ENCODE measurements at regions not wholly inside any gene's neighbourhood (a gene's known extent, or its start where the extent isn't known, plus 50 kb on each side); places are given as distances from the start of the nearest gene placed in this dataset.
"Not testable (repeated sequence)": the region's sequence is repeated elsewhere in the genome, so short reads cannot be mapped to it uniquely, and the experiment has no call there.

DNA sequence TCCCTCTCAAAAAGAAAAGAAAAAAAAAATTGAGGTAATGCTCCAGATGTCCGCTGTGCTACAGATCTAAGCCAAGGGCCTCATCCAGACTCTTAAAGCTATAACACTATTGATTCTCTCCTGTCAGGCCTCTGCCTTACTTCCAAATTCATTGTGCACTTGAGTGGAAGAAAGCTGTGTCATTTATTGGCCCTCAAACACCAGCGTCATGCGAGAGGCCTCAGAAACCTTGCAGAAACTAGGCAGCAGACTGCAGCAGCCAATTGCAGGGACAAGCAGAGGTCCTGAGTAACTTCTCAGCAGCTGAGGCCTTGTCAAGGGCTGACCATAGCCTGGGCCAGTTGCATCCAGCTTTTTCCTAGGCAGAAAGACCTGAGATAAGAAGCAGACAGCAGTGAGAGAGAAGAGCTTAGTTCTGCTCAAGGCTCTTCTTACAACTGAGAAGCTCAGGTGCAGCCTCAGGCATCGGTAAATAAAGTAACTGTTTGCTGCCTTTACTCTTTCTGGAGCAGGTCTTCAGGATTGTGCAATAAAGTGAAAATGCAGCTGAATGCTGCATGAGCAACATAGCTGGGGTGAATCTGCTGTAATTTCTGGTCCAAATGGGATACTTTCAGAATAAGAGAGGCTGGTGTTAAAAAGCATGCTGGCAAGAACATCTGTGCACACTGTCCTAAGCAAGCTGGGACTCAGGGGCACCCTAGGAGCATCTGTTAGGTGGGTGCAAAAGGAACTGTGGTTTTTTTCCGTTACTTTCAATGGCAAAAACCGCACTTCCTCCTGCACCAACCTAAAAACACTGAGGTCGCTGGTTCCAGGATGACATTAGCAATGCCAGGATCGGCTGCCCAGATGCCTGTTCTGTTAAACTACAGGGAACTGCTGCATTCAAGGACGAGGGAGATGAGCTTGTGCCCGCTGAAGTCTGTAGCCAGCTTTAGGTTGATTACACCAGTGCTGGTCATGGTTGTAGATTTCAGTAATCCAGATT lies 181.8 kb upstream of the PFKP start:
- intact Hi-C loops (cut with DNase I, micrococcal nuclease): no loop called here
- ChIA-PET CTCF (no interaction called here), POLR2A (no interaction called here)
- H3K9me3 ChIP-seq (ENCODE audit: control insufficient read depth in 1 of 2, insufficient read depth in 1 of 2, low read length in 2 of 2): peaks cover 0 to 9% of the 10 kb centered on the region in 2 experiments
- H3K4me3 Mint-ChIP-seq: no peak overlapping the region
- no peak for TF ChIP-seq CTCF (IDR thresholded peaks at IDR 0.05)
- no peak overlapping the region for H3K27ac Mint-ChIP-seq
- no peak overlapping the region for H3K4me3 ChIP-seq (ENCODE audit: low read length)
- no peaks in the 10 kb centered on the region for H3K36me3 ChIP-seq (ENCODE audit: insufficient read depth, low read length)
- H3K4me1 Mint-ChIP-seq (ENCODE audit: low read depth): no peaks in the 10 kb centered on the region
- H3K27me3 Mint-ChIP-seq: peaks cover 12% of the 10 kb centered on the region
- H3K36me3 Mint-ChIP-seq (ENCODE audit: low read depth): no peaks in the 10 kb centered on the region
- no peaks in the 10 kb centered on the region for H3K9me3 Mint-ChIP-seq
- peaks cover 0 to 3% of the 10 kb centered on the region in 2 experiments for H3K27me3 ChIP-seq (ENCODE audit: control insufficient read depth in 1 of 2, insufficient read depth in 2 of 2, low read length in 2 of 2)
- no peak for ATAC-seq (ENCODE audit: poor library complexity)
- no peak overlapping the region for H3K27ac ChIP-seq (ENCODE audit: low read depth in 1 of 2, low read length in 2 of 2)
- no peaks in the 10 kb centered on the region for H3K4me1 ChIP-seq (ENCODE audit: insufficient read depth, low read length)
- DNase-seq: no peak

- H3K27ac ChIP-seq (ENCODE audit: low read depth in 1 of 2, low read length in 2 of 2); H3K27ac Mint-ChIP-seq; ATAC-seq (ENCODE audit: poor library complexity); H3K4me1 Mint-ChIP-seq (ENCODE audit: low read depth); H3K4me3 ChIP-seq (ENCODE audit: low read length); H3K27me3 ChIP-seq (ENCODE audit: control insufficient read depth in 1 of 2, insufficient read depth in 2 of 2, low read length in 2 of 2); intact Hi-C loops (cut with DNase I, micrococcal nuclease); H3K36me3 Mint-ChIP-seq (ENCODE audit: low read depth); H3K4me1 ChIP-seq (ENCODE audit: insufficient read depth, low read length); DNase-seq; CTCF ChIA-PET; H3K9me3 Mint-ChIP-seq; POLR2A ChIA-PET; H3K36me3 ChIP-seq (ENCODE audit: insufficient read depth, low read length); H3K9me3 ChIP-seq (ENCODE audit: control insufficient read depth in 1 of 2, insufficient read depth in 1 of 2, low read length in 2 of 2); H3K4me3 Mint-ChIP-seq: not testable (repeated sequence)
- peaks cover 16% of the 10 kb centered on the region for H3K27me3 Mint-ChIP-seq
Observed at GRCh38 chr10:2883983-2884540, 183.3 kb upstream of the PFKP start.

DNA sequence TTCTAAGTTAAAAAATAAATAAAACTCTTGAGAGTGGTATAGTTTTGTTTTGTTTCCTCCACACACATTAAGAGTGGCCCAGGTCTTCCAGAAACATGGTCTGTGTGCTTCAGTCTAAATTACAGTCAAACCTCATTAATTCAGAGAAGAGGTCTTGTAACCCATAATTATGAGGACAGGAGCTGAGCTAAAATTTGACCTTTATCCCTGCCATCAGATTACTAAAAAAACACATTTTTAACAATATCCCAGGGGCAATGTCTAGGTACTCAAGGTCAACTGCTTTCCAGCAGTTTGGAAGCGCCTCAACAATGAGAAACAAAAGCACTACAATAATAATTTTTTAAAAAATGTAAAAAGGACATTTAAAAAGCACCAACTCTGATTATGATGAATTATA lies 184.1 kb upstream of the PFKP start:
- Histone ChIP-seq H3K4me3 (ENCODE audit: low read length) (no peak overlapping the region), H3K27me3 (ENCODE audit: control insufficient read depth in 1 of 2, insufficient read depth in 2 of 2, low read length in 2 of 2) (peaks cover 0 to 3% of the 10 kb centered on the region in 2 experiments), H3K36me3 (ENCODE audit: insufficient read depth, low read length) (no peaks in the 10 kb centered on the region), H3K9me3 (ENCODE audit: control insufficient read depth in 1 of 2, insufficient read depth in 1 of 2, low read length in 2 of 2) (peaks cover 0 to 3% of the 10 kb centered on the region in 2 experiments), H3K4me1 (ENCODE audit: insufficient read depth, low read length) (no peaks in the 10 kb centered on the region), H3K27ac (ENCODE audit: low read depth in 1 of 2, low read length in 2 of 2) (no peak overlapping the region)
- ATAC-seq (ENCODE audit: poor library complexity): no peak
- no peak for DNase-seq
- no peak overlapping the region for H3K4me3 Mint-ChIP-seq
- intact Hi-C loops (cut with DNase I, micrococcal nuclease): no loop called here
- no peaks in the 10 kb centered on the region for H3K36me3 Mint-ChIP-seq (ENCODE audit: low read depth)
- no peak overlapping the region for H3K27ac Mint-ChIP-seq
- H3K27me3 Mint-ChIP-seq: peaks cover 21% of the 10 kb centered on the region
- ChIA-PET CTCF (no interaction called here), POLR2A (no interaction called here)
- no peak for TF ChIP-seq CTCF (IDR thresholded peaks at IDR 0.05)
- no peaks in the 10 kb centered on the region for H3K9me3 Mint-ChIP-seq
- no peaks in the 10 kb centered on the region for H3K4me1 Mint-ChIP-seq (ENCODE audit: low read depth)
